Osteoblast (primary cell): ENCODE measurements at regions not wholly inside any gene's neighbourhood (a gene's known extent, or its start where the extent isn't known, plus 50 kb on each side); places are given as distances from the start of the nearest gene placed in this dataset.

Experiments
- DNase-seq: peaks from one replicate; pipeline ENCODE4 v3.0.0; 2011; ENCODE audit warnings: low spot score, mixed read lengths; ENCODE audit not compliant: insufficient read length; ENCODE audit errors: missing footprints
- H2AFZ ChIP-seq: 2 replicates; pipeline ENCODE4 v1.6.0; 2011; ENCODE audit warnings: mild to moderate bottlenecking, low read length
- H3K27ac ChIP-seq: 2 replicates; pipeline ENCODE4 v1.5.1; 2011; ENCODE audit warnings: mild to moderate bottlenecking, low read depth, low read length, moderate library complexity
- H3K27me3 ChIP-seq: 2 replicates; pipeline ENCODE4 v1.6.0; 2012; ENCODE audit warnings: mild to moderate bottlenecking, control low read depth, inconsistent platforms, low read length, moderate library complexity; ENCODE audit not compliant: insufficient read depth
- H3K36me3 ChIP-seq: 2 replicates; pipeline ENCODE4 v1.5.1; 2011; ENCODE audit warnings: mild to moderate bottlenecking, low read length, control low read depth, moderate library complexity; ENCODE audit not compliant: insufficient read depth
- H3K4me1 ChIP-seq: 2 replicates; pipeline ENCODE4 v1.5.1; 2011; ENCODE audit warnings: mild to moderate bottlenecking, low read length, control low read depth, moderate library complexity; ENCODE audit not compliant: insufficient read depth
- H3K4me2 ChIP-seq: 2 replicates; pipeline ENCODE4 v1.6.0; 2011; ENCODE audit warnings: mild to moderate bottlenecking, low read length; ENCODE audit not compliant: insufficient read depth
- H3K4me3 ChIP-seq: fragments of 200-600 bp; sonication (generic); 3 replicates; pipeline ENCODE4 v1.5.1; 2012; ENCODE audit warnings: mild to moderate bottlenecking, low read length, inconsistent platforms; ENCODE audit not compliant: insufficient read depth
- H3K79me2 ChIP-seq: 2 replicates; pipeline ENCODE4 v1.6.0; 2012; ENCODE audit warnings: mild to moderate bottlenecking, low read length, control low read depth, inconsistent platforms; ENCODE audit not compliant: insufficient read depth
- H3K9me3 ChIP-seq: 2 replicates; pipeline ENCODE4 v1.5.1; 2011; ENCODE audit warnings: low read depth, low read length, control low read depth
- H4K20me1 ChIP-seq: 2 replicates; pipeline ENCODE4 v1.6.0; 2012; ENCODE audit warnings: mild to moderate bottlenecking, low read length, control low read depth; ENCODE audit not compliant: insufficient read depth
- TF ChIP-seq, protein P1 (sequence below): IDR thresholded peaks from 2 replicates; pipeline ENCODE4 v1.5.1; 2011; ENCODE audit warnings: mild to moderate bottlenecking, low read depth, low read length, moderate library complexity; ENCODE audit errors: extremely low read depth

DNA sequence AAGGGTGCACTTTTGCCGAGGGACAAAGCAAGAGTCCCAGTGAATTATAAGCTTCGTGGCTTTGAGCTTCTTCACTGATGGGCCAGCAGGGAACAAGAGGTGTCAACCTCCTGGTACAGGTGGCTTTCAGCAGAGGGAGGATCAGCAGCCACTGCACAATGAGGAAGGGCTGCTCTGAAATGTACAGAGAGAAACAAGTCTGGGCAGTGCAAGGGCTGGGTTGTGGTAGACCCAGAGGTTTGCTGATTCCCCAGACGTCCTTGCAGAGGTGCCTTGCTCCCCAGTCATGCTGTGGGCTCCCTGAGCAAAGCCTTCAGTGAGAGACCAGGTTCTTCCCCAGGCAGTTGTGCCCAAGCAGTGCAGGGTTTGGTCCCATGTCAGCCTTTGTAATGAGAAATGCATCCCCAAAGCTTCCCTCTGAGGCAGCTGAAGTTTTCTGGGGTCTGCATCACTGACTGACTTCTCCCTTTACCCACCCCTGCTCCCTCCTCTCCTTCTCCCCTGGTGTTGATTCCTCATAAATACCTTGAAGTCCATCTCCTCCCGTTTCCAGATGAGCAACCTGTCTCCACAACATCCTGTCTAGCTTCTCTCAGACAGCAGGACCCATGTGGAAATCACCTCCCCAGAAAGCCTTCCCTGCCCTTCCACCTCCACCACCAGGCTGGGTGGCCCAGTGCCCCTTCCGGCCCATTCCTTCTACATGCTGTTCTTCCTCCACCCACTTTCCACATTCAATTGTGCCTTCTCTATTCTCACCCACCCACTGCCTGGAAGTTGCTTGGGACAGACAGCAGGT lies 599.6 kb upstream of the ADAMTS16 start:
- Histone ChIP-seq H3K4me1 (no peaks in the 10 kb centered on the region), H3K27ac (no peak overlapping the region), H3K36me3 (no peaks in the 10 kb centered on the region), H3K4me3 (no peak overlapping the region), H3K79me2 (no peaks in the 10 kb centered on the region), H2AFZ (no peak overlapping the region), H4K20me1 (no peaks in the 10 kb centered on the region), H3K9me3 (peaks cover 2% of the 10 kb centered on the region), H3K27me3 (no peaks in the 10 kb centered on the region), H3K4me2 (no peak overlapping the region)
- DNase-seq = no peak
- TF ChIP-seq, protein P1, sequence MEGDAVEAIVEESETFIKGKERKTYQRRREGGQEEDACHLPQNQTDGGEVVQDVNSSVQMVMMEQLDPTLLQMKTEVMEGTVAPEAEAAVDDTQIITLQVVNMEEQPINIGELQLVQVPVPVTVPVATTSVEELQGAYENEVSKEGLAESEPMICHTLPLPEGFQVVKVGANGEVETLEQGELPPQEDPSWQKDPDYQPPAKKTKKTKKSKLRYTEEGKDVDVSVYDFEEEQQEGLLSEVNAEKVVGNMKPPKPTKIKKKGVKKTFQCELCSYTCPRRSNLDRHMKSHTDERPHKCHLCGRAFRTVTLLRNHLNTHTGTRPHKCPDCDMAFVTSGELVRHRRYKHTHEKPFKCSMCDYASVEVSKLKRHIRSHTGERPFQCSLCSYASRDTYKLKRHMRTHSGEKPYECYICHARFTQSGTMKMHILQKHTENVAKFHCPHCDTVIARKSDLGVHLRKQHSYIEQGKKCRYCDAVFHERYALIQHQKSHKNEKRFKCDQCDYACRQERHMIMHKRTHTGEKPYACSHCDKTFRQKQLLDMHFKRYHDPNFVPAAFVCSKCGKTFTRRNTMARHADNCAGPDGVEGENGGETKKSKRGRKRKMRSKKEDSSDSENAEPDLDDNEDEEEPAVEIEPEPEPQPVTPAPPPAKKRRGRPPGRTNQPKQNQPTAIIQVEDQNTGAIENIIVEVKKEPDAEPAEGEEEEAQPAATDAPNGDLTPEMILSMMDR = no peak

- H3K27ac ChIP-seq = no peak overlapping the region
- H3K4me1 ChIP-seq = no peaks in the 10 kb centered on the region
- H3K27me3 ChIP-seq = no peaks in the 10 kb centered on the region
- TF ChIP-seq, protein P1 = no peak
- H3K4me2 ChIP-seq = no peak overlapping the region
- no peak for DNase-seq
- H3K9me3 ChIP-seq = peaks cover 4% of the 10 kb centered on the region
- no peaks in the 10 kb centered on the region for H3K36me3 ChIP-seq
- no peaks in the 10 kb centered on the region for H4K20me1 ChIP-seq
- no peak overlapping the region for H2AFZ ChIP-seq
- H3K4me3 ChIP-seq = no peak overlapping the region
- H3K79me2 ChIP-seq = no peaks in the 10 kb centered on the region
Observed at GRCh38 chr5:4541334-4541733, 598.8 kb upstream of the ADAMTS16 start.

GRCh38 chr5:4542145-4542778 lies 597.9 kb upstream of the ADAMTS16 start:
- Histone ChIP-seq H3K4me3 (no peak overlapping the region), H3K4me1 (no peaks in the 10 kb centered on the region), H3K79me2 (no peaks in the 10 kb centered on the region), H3K4me2 (no peak overlapping the region), H2AFZ (no peak overlapping the region), H3K36me3 (no peaks in the 10 kb centered on the region), H4K20me1 (no peaks in the 10 kb centered on the region), H3K27ac (no peak overlapping the region), H3K9me3 (peaks cover 4% of the 10 kb centered on the region), H3K27me3 (no peaks in the 10 kb centered on the region)
- TF ChIP-seq, protein P1 = no peak
- DNase-seq = no peak

GRCh38 chr5:4544049-4544670 lies 596.0 kb upstream of the ADAMTS16 start:
- no peaks in the 10 kb centered on the region for H3K27me3 ChIP-seq
- no peak overlapping the region for H3K4me3 ChIP-seq
- no peaks in the 10 kb centered on the region for H3K4me1 ChIP-seq
- H3K9me3 ChIP-seq = peaks cover 4% of the 10 kb centered on the region
- TF ChIP-seq, protein P1 = no peak
- no peak overlapping the region for H3K4me2 ChIP-seq
- no peaks in the 10 kb centered on the region for H3K36me3 ChIP-seq
- peak; percentile 6 for DNase-seq
- no peak overlapping the region for H3K27ac ChIP-seq
- H2AFZ ChIP-seq = no peak overlapping the region
- no peaks in the 10 kb centered on the region for H4K20me1 ChIP-seq
- H3K79me2 ChIP-seq = no peaks in the 10 kb centered on the region
